ENCODE measurements at regions not wholly inside any gene's neighbourhood (a gene's known extent, or its start where the extent isn't known, plus 50 kb on each side); places are given as distances from the start of the nearest gene placed in this dataset.
"Not testable (repeated sequence)": the region's sequence is repeated elsewhere in the genome, so short reads cannot be mapped to it uniquely, and the experiment has no call there.

GRCh38 chr9:88831713-88832407, 159.4 kb upstream of the S1PR3 start:
- in situ Hi-C loops (cut with MboI; ENCODE audit: low sequenced_read_pairs): no loop called here

GRCh38 chr9:88833946-88834345, 157.3 kb upstream of the S1PR3 start:
- in situ Hi-C loops (cut with MboI; ENCODE audit: low sequenced_read_pairs): no loop called here

- in situ Hi-C loops (cut with MboI; ENCODE audit: low sequenced_read_pairs): no loop called here
Observed at GRCh38 chr9:88835038-88835466, 156.2 kb upstream of the S1PR3 start.

- in situ Hi-C loops (cut with MboI; ENCODE audit: low sequenced_read_pairs): no loop called here
Observed at GRCh38 chr9:88835772-88836171, 155.5 kb upstream of the S1PR3 start.

- in situ Hi-C loops (cut with MboI; ENCODE audit: low sequenced_read_pairs): no loop called here
Observed at GRCh38 chr9:88837731-88838130, 153.5 kb upstream of the S1PR3 start.

- in situ Hi-C loops (cut with MboI; ENCODE audit: low sequenced_read_pairs): not testable (repeated sequence)
Observed at GRCh38 chr9:88849878-88850277, 141.4 kb upstream of the S1PR3 start.

- in situ Hi-C loops (cut with MboI; ENCODE audit: low sequenced_read_pairs): no loop called here
Observed at GRCh38 chr9:88852794-88853193, 138.5 kb upstream of the S1PR3 start.

GRCh38 chr9:88870627-88871026, 120.6 kb upstream of the S1PR3 start:
- in situ Hi-C loops (cut with MboI; ENCODE audit: low sequenced_read_pairs): no loop called here

GRCh38 chr9:88871669-88872068, 119.6 kb upstream of the S1PR3 start:
- in situ Hi-C loops (cut with MboI; ENCODE audit: low sequenced_read_pairs): no loop called here

GRCh38 chr9:88872192-88872946, 118.9 kb upstream of the S1PR3 start:
- in situ Hi-C loops (cut with MboI; ENCODE audit: low sequenced_read_pairs): no loop called here

GRCh38 chr9:88873635-88874034, 117.6 kb upstream of the S1PR3 start:
- in situ Hi-C loops (cut with MboI; ENCODE audit: low sequenced_read_pairs): no loop called here

GRCh38 chr9:88874391-88874790, 116.9 kb upstream of the S1PR3 start:
- in situ Hi-C loops (cut with MboI; ENCODE audit: low sequenced_read_pairs): no loop called here

GRCh38 chr9:88875400-88876120, 115.7 kb upstream of the S1PR3 start:
- in situ Hi-C loops (cut with MboI; ENCODE audit: low sequenced_read_pairs): no loop called here

GRCh38 chr9:88880199-88880598, 111.1 kb upstream of the S1PR3 start:
- in situ Hi-C loops (cut with MboI; ENCODE audit: low sequenced_read_pairs): no loop called here

- in situ Hi-C loops (cut with MboI; ENCODE audit: low sequenced_read_pairs): not testable (repeated sequence)
Observed at GRCh38 chr9:88884291-88884690, 107.0 kb upstream of the S1PR3 start.

- in situ Hi-C loops (cut with MboI; ENCODE audit: low sequenced_read_pairs): not testable (repeated sequence)
Observed at GRCh38 chr9:88886762-88887161, 104.5 kb upstream of the S1PR3 start.

- in situ Hi-C loops (cut with MboI; ENCODE audit: low sequenced_read_pairs): no loop called here
Observed at GRCh38 chr9:88889386-88889785, 101.9 kb upstream of the S1PR3 start.

GRCh38 chr9:88890546-88890945, 100.7 kb upstream of the S1PR3 start:
- in situ Hi-C loops (cut with MboI; ENCODE audit: low sequenced_read_pairs): no loop called here

- in situ Hi-C loops (cut with MboI; ENCODE audit: low sequenced_read_pairs): no loop called here
Observed at GRCh38 chr9:88891040-88891439, 100.2 kb upstream of the S1PR3 start.

- in situ Hi-C loops (cut with MboI; ENCODE audit: low sequenced_read_pairs): no loop called here
Observed at GRCh38 chr9:88892724-88893123, 98.5 kb upstream of the S1PR3 start.

- in situ Hi-C loops (cut with MboI; ENCODE audit: low sequenced_read_pairs): no loop called here
Observed at GRCh38 chr9:88897081-88897480, 94.2 kb upstream of the S1PR3 start.

Measured in HL-60/S4 treated with phorbol 12-myristate 13-acetate at 8.2 ng/mL for 4 days and 3 days (cell line).